SK-N-SH (cell line): ENCODE measurements at regions not wholly inside any gene's neighbourhood (a gene's known extent, or its start where the extent isn't known, plus 50 kb on each side); places are given as distances from the start of the nearest gene placed in this dataset.

Source experiments
- CTCF ChIA-PET: fragments of 300-600, 350-600 bp; formaldehyde crosslinking; extraction: SDS; loops from one replicate; lab custom pipeline; 2021; lab: Yijun Ruan, JAX
- POLR2A ChIA-PET: fragments of 350-600 bp; sonication (Branson Sonifier 250); formaldehyde crosslinking; extraction: SDS; loops from one replicate; lab custom pipeline; 2020; ENCODE audit warnings: antibody characterized with exemption, inconsistent platforms; lab: Yijun Ruan, JAX
- DNase-seq: peaks from one replicate; pipeline ENCODE4 v3.0.0; 2012
- H2AFZ ChIP-seq: fragments of 200-600 bp; sonication (generic); 2 replicates; pipeline ENCODE4 v1.8.1; 2016; ENCODE audit warnings: antibody characterized with exemption, mild to moderate bottlenecking, low read depth
- H3F3A ChIP-seq: fragments of 200-600 bp; sonication (generic); replicated peaks from 2 replicates; pipeline ENCODE3; 2016; ENCODE audit warnings: antibody characterized with exemption, mild to moderate bottlenecking; ENCODE audit not compliant: insufficient read depth
- H3K27ac ChIP-seq, 2 experiments: fragments of 200-500 bp in 1 of 2; fragments of 200-600 bp in 1 of 2; sonication (Bioruptor generic) in 1 of 2; sonication (generic), shearing (Covaris generic) in 1 of 2; 2 replicates each; pipeline versions ENCODE4 v1.5.1 to v1.6.1; 2014 to 2016; ENCODE audit warnings: low read depth in 2 of 2, inconsistent platforms in 1 of 2, low read length in 1 of 2, mild to moderate bottlenecking in 1 of 2, mixed read lengths in 1 of 2
- H3K27me3 ChIP-seq: fragments of 200-600 bp; sonication (generic), shearing (Covaris generic); 2 replicates; pipeline ENCODE4 v1.6.1; 2016; ENCODE audit warnings: mixed run types; ENCODE audit not compliant: insufficient read depth
- H3K36me3 ChIP-seq, 2 experiments: fragments of 200-500 bp in 1 of 2; fragments of 200-600 bp in 1 of 2; sonication (Bioruptor generic) in 1 of 2; sonication (generic) in 1 of 2; replicated peaks in 1 of 2; 2 replicates each; pipeline versions ENCODE3 to v1.5.1; 2014 to 2016; ENCODE audit warnings: low read length in 1 of 2, mild to moderate bottlenecking in 1 of 2; ENCODE audit not compliant: insufficient read depth in 2 of 2, control insufficient read depth in 1 of 2
- H3K4me1 ChIP-seq, 2 experiments: fragments of 200-500 bp in 1 of 2; fragments of 200-600 bp in 1 of 2; sonication (Bioruptor generic) in 1 of 2; sonication (generic), shearing (Covaris generic) in 1 of 2; 2 replicates each; pipeline versions ENCODE4 v1.5.1 to v1.6.1; 2014 to 2016; ENCODE audit warnings: low read depth in 1 of 2, low read length in 1 of 2, mixed run types in 1 of 2; ENCODE audit not compliant: insufficient read depth in 2 of 2, control insufficient read depth in 1 of 2
- H3K4me2 ChIP-seq: fragments of 200-600 bp; sonication (generic), shearing (Covaris generic); 2 replicates; pipeline ENCODE4 v1.6.1; 2017; ENCODE audit warnings: mixed run types
- H3K4me3 ChIP-seq, 2 experiments: fragments of 200-500 bp in 1 of 2; fragments of 200-600 bp in 1 of 2; sonication (Bioruptor generic) in 1 of 2; sonication (generic), shearing (Covaris generic) in 1 of 2; 2 replicates each; pipeline versions ENCODE4 v1.5.1 to v1.8.1; 2014 to 2016; ENCODE audit warnings: low read depth in 2 of 2, inconsistent platforms in 1 of 2, low read length in 1 of 2, mild to moderate bottlenecking in 1 of 2, mixed read lengths in 1 of 2, moderate library complexity in 1 of 2
- H3K79me2 ChIP-seq: fragments of 200-600 bp; sonication (generic); 2 replicates; pipeline ENCODE4 v1.8.1; 2017; ENCODE audit warnings: mild to moderate bottlenecking; ENCODE audit not compliant: insufficient read depth
- H3K9ac ChIP-seq: fragments of 200-600 bp; sonication (generic); 2 replicates; pipeline ENCODE4 v1.6.1; 2017; ENCODE audit warnings: mixed run types
- H3K9me2 ChIP-seq: fragments of 200-600 bp; sonication (generic); 2 replicates; pipeline ENCODE4 v1.6.1; 2017; ENCODE audit warnings: mixed run types
- H3K9me3 ChIP-seq: fragments of 200-600 bp; sonication (generic); 2 replicates; pipeline ENCODE4 v1.6.1; 2017; ENCODE audit warnings: mixed run types, mild to moderate bottlenecking, moderate library complexity
- H4K20me1 ChIP-seq: fragments of 200-600 bp; sonication (generic); 2 replicates; pipeline ENCODE4 v1.6.1; 2017; ENCODE audit warnings: mild to moderate bottlenecking, mixed run types; ENCODE audit not compliant: insufficient read depth
- CTCF ChIP-seq: fragments of 200-600 bp; sonication (generic); IDR thresholded peaks from 2 replicates; pipeline ENCODE4 v1.6.1; 2017; ENCODE audit warnings: antibody characterized with exemption, mild to moderate bottlenecking, moderate library complexity
- ELF1 ChIP-seq: IDR thresholded peaks from 2 replicates; pipeline ENCODE4 v1.4.0; 2012
- EZH2phosphoT487 ChIP-seq: fragments of 200-600 bp; sonication (generic); IDR thresholded peaks from 2 replicates; pipeline ENCODE4 v1.6.1; 2017; ENCODE audit warnings: low read depth, mixed run types, mild to moderate bottlenecking, antibody characterized with exemption, moderate library complexity, borderline replicate concordance
- FOXJ3 ChIP-seq: sonication (generic); formaldehyde crosslinking; IDR thresholded peaks from 2 replicates; pipeline ENCODE4 v1.5.1; 2020; ENCODE audit warnings: mild to moderate bottlenecking, missing genetic modification reagents
- FOXM1 ChIP-seq: IDR thresholded peaks from 2 replicates; pipeline ENCODE4 v1.4.0; 2012; ENCODE audit warnings: low read depth, mild to moderate bottlenecking
- GABPA ChIP-seq: IDR thresholded peaks from 2 replicates; pipeline ENCODE4 v1.4.0; 2012; ENCODE audit warnings: low read depth, mild to moderate bottlenecking
- GATA2 ChIP-seq: sonication (generic); formaldehyde crosslinking; IDR thresholded peaks from 2 replicates; pipeline ENCODE4 v1.5.0; 2020; ENCODE audit warnings: mild to moderate bottlenecking, missing genetic modification reagents
- IRF3 ChIP-seq: fragments of 150-350 bp; IDR thresholded peaks from 2 replicates; pipeline ENCODE4 v1.6.1; 2016; ENCODE audit warnings: mild to moderate bottlenecking, low read depth, low read length
- MEF2A ChIP-seq: IDR thresholded peaks from 2 replicates; pipeline ENCODE4 v1.4.0; 2012; ENCODE audit warnings: low read depth, borderline replicate concordance
- NFIC ChIP-seq: IDR thresholded peaks from 2 replicates; pipeline ENCODE4 v1.4.0; 2012; ENCODE audit warnings: borderline replicate concordance
- NRF1 ChIP-seq: IDR thresholded peaks from 2 replicates; pipeline ENCODE4 v1.6.1; 2012; ENCODE audit warnings: low read depth, mild to moderate bottlenecking, low read length
- PBX3 ChIP-seq: IDR thresholded peaks from 2 replicates; pipeline ENCODE4; 2012
- POLR2AphosphoS5 ChIP-seq: IDR thresholded peaks from 2 replicates; pipeline ENCODE4 v1.6.1; 2012; ENCODE audit warnings: low read depth, low read length
- RAD21 ChIP-seq: IDR thresholded peaks from 2 replicates; pipeline ENCODE4 v1.6.1; 2012; ENCODE audit warnings: mild to moderate bottlenecking, low read length
- SIN3A ChIP-seq: IDR thresholded peaks from 2 replicates; pipeline ENCODE4 v1.6.1; 2012; ENCODE audit warnings: low read depth, mild to moderate bottlenecking, low read length, moderate library complexity, borderline replicate concordance
- SMC3 ChIP-seq: IDR thresholded peaks from 2 replicates; pipeline ENCODE4 v1.6.1; 2012; ENCODE audit warnings: low read depth, low read length, improper control_type of control experiment
- ZBTB33 ChIP-seq: IDR thresholded peaks from 2 replicates; pipeline ENCODE4 v1.4.0; 2012; ENCODE audit warnings: low read depth, borderline replicate concordance
- WGBS: methylation state at CpG from one replicate; pipeline ENCODE4 v1.1.6; 2017; ENCODE audit warnings: low lambda C conversion rate; 5-methylcytosine and 5-hydroxymethylcytosine counted together

- Histone ChIP-seq H3K4me2 (no peak overlapping the region), H4K20me1 (no peaks in the 10 kb centered on the region), H3F3A (no peaks in the 10 kb centered on the region), H2AFZ (no peak overlapping the region), H3K9ac (no peak overlapping the region), H3K79me2 (no peaks in the 10 kb centered on the region), H3K4me3 (no peak overlapping the region), H3K9me3 (no peaks in the 10 kb centered on the region), H3K27me3 (no peaks in the 10 kb centered on the region), H3K36me3 (no peaks in the 10 kb centered on the region), H3K4me1 (peaks cover 0 to 1% of the 10 kb centered on the region in 2 experiments; a peak in 2 of 4 replicates), H3K9me2 (no peaks in the 10 kb centered on the region), H3K27ac (no peak overlapping the region)
- WGBS: 11% methylated on average over 3 of the region's 3 CpGs
- ChIA-PET CTCF (no interaction called here), POLR2A (interaction anchor here (0.6 kb wide), 1 partner anchor 654 kb away, joined by 4 read pairs; no protein-coding TSS in a partner anchor)
- TF ChIP-seq FOXM1: no peak
- no peak for TF ChIP-seq ELF1
- no peak for TF ChIP-seq GABPA
- no peak for TF ChIP-seq ZBTB33
- no peak for TF ChIP-seq MEF2A
- no peak for TF ChIP-seq EZH2phosphoT487
- no peak for TF ChIP-seq NFIC
- TF ChIP-seq NRF1: no peak
- TF ChIP-seq SMC3: no peak
- TF ChIP-seq CTCF: no peak
- TF ChIP-seq SIN3A: no peak
- no peak for TF ChIP-seq IRF3
- TF ChIP-seq RAD21: no peak
- TF ChIP-seq GATA2: no peak
- no peak for TF ChIP-seq PBX3
- TF ChIP-seq POLR2AphosphoS5: no peak
- TF ChIP-seq FOXJ3 (CRISPR knock-in tag): no peak
- DNase-seq: no peak
Observed at GRCh38 chr20:39795401-39796272, 833.5 kb downstream of the DHX35 start.
